Activated CD8-positive, alpha-beta T cell treated with anti-CD3 and anti-CD28 coated beads for 36 hours (primary cell): ENCODE measurements at regions not wholly inside any gene's neighbourhood (a gene's known extent, or its start where the extent isn't known, plus 50 kb on each side); places are given as distances from the start of the nearest gene placed in this dataset.

Source experiments
- ATAC-seq: fragments of 200-7000 bp; cut with Tn5 transposase; one replicate; pipeline ENCODE4 v1.10.0; 2021; ENCODE audit warnings: mild to moderate bottlenecking, moderate library complexity
- CTCF ChIA-PET: fragments of 350-600 bp; sonication (Branson Sonifier 250); formaldehyde crosslinking; loops from one replicate; lab custom pipeline; 2021; ENCODE audit warnings: antibody characterized with exemption; lab: Charles Lee
- POLR2A ChIA-PET: fragments of 350-600 bp; sonication (Branson Sonifier 250); formaldehyde crosslinking; loops from one replicate; lab custom pipeline; 2021; ENCODE audit warnings: antibody characterized with exemption; lab: Charles Lee
- DNase-seq: peaks from one replicate; pipeline ENCODE4 v3.0.0-alpha.2; 2020
- H3K27ac Mint-ChIP-seq: one replicate; pipeline ENCODE4 v1.8.0; 2021; ENCODE audit warnings: mild to moderate bottlenecking, mixed read lengths
- H3K27me3 Mint-ChIP-seq: one replicate; pipeline ENCODE4 v1.8.0; 2021; ENCODE audit warnings: mixed read lengths
- H3K36me3 Mint-ChIP-seq: one replicate; pipeline ENCODE4 v1.8.0; 2021; ENCODE audit warnings: low read depth, mixed read lengths
- H3K4me1 Mint-ChIP-seq: one replicate; pipeline ENCODE4 v1.8.0; 2021; ENCODE audit warnings: low read depth, mixed read lengths
- H3K4me3 Mint-ChIP-seq: one replicate; pipeline ENCODE4 v1.8.0; 2021; ENCODE audit warnings: mild to moderate bottlenecking, moderate library complexity, mixed read lengths
- H3K9me3 Mint-ChIP-seq: one replicate; pipeline ENCODE4 v1.8.0; 2021; ENCODE audit warnings: mixed read lengths
- CTCF ChIP-seq: fragments of 200-600 bp; IDR thresholded peaks from one replicate; pipeline ENCODE4 v1.8.0; 2022; ENCODE audit warnings: antibody characterized with exemption, mild to moderate bottlenecking
- intact Hi-C: fragments of 100-400 bp; cut with micrococcal nuclease; formaldehyde crosslinking; loops from one replicate; pipeline ENCODE4 v1.10.0; 2022

GRCh38 chr1:212201461-212201860 is 83.7 kb upstream of the PPP2R5A start:
- Mint-ChIP-seq H3K27ac (no peak overlapping the region), H3K4me3 (no peak overlapping the region), H3K27me3 (no peaks in the 10 kb centered on the region), H3K4me1 (no peaks in the 10 kb centered on the region), H3K9me3 (peaks cover 4% of the 10 kb centered on the region), H3K36me3 (no peaks in the 10 kb centered on the region)
- intact Hi-C loops, result no loop called here
- CTCF ChIA-PET, result no interaction called here
- DNase-seq (no peak), ATAC-seq (no peak)
- POLR2A ChIA-PET, result interaction anchor here (0.9 kb wide), 1 partner anchor 173 kb away, joined by 3 read pairs; no protein-coding TSS in a partner anchor
- TF ChIP-seq CTCF, result no peak

GRCh38 chr1:212203630-212204029 is 81.6 kb upstream of the PPP2R5A start:
- no peak overlapping the region for H3K27ac Mint-ChIP-seq
- ATAC-seq (no peak), DNase-seq (no peak)
- no peaks in the 10 kb centered on the region for H3K4me1 Mint-ChIP-seq
- no peak for TF ChIP-seq CTCF
- H3K36me3 Mint-ChIP-seq, result no peaks in the 10 kb centered on the region
- POLR2A ChIA-PET, result no interaction called here
- peaks cover 4% of the 10 kb centered on the region for H3K9me3 Mint-ChIP-seq
- no peak overlapping the region for H3K4me3 Mint-ChIP-seq
- CTCF ChIA-PET, result interaction anchor here (0.6 to 0.8 kb wide), 2 partner anchors 110 to 569 kb away, joined by 3 to 4 read pairs; no protein-coding TSS in a partner anchor
- intact Hi-C loops, result no loop called here
- H3K27me3 Mint-ChIP-seq, result no peaks in the 10 kb centered on the region

- no peak for ATAC-seq
- Mint-ChIP-seq H3K27me3 (no peaks in the 10 kb centered on the region), H3K36me3 (no peaks in the 10 kb centered on the region), H3K4me1 (no peaks in the 10 kb centered on the region), H3K27ac (no peak overlapping the region), H3K9me3 (peaks cover 4% of the 10 kb centered on the region), H3K4me3 (no peak overlapping the region)
- POLR2A ChIA-PET, result no interaction called here
- no peak for DNase-seq
- TF ChIP-seq CTCF, result no peak
- intact Hi-C loops, result no loop called here
- CTCF ChIA-PET, result interaction anchor here (0.6 to 1.3 kb wide), 2 partner anchors 13 to 169 kb away, joined by 3 read pairs; partner anchors contain the start of genes DTL and INTS7
These were observed 80.2 kb upstream of the PPP2R5A start for GRCh38 chr1:212205006-212205405.

GRCh38 chr1:212205843-212206242 is 79.4 kb upstream of the PPP2R5A start:
- POLR2A ChIA-PET, result no interaction called here
- DNase-seq (no peak), ATAC-seq (no peak)
- Mint-ChIP-seq H3K36me3 (no peaks in the 10 kb centered on the region), H3K9me3 (peaks cover 1% of the 10 kb centered on the region), H3K4me1 (no peaks in the 10 kb centered on the region), H3K27ac (no peak overlapping the region), H3K4me3 (no peak overlapping the region), H3K27me3 (no peaks in the 10 kb centered on the region)
- intact Hi-C loops, result no loop called here
- CTCF ChIA-PET, result interaction anchor here (1.3 kb wide), 1 partner anchor 170 kb away, joined by 3 read pairs; the partner anchor contains the start of genes DTL and INTS7
- TF ChIP-seq CTCF, result no peak

GRCh38 chr1:212207118-212207517 is 78.1 kb upstream of the PPP2R5A start:
- no peak overlapping the region for H3K27ac Mint-ChIP-seq
- no peaks in the 10 kb centered on the region for H3K27me3 Mint-ChIP-seq
- POLR2A ChIA-PET, result no interaction called here
- no peaks in the 10 kb centered on the region for H3K9me3 Mint-ChIP-seq
- intact Hi-C loops, result no loop called here
- no peak for DNase-seq
- ATAC-seq, result no peak
- H3K4me3 Mint-ChIP-seq, result no peak overlapping the region
- H3K4me1 Mint-ChIP-seq, result no peaks in the 10 kb centered on the region
- CTCF ChIA-PET, result no interaction called here
- no peaks in the 10 kb centered on the region for H3K36me3 Mint-ChIP-seq
- no peak for TF ChIP-seq CTCF
